BE2C (cell line): ENCODE measurements at regions not wholly inside any gene's neighbourhood (a gene's known extent, or its start where the extent isn't known, plus 50 kb on each side); places are given as distances from the start of the nearest gene placed in this dataset.
"Not testable (repeated sequence)": the region's sequence is repeated elsewhere in the genome, so short reads cannot be mapped to it uniquely, and the experiment has no call there.

Experiments
- DNase-seq: peaks from one replicate; pipeline ENCODE4 v3.0.0-alpha.2; 2020
- H3K27me3 ChIP-seq: fragments of 250-450 bp; sonication (Bioruptor Pico); 2 replicates; pipeline ENCODE4 v1.5.1; 2020; ENCODE audit warnings: mild to moderate bottlenecking
- H3K36me3 ChIP-seq: fragments of 250-450 bp; sonication (Bioruptor Pico); 2 replicates; pipeline ENCODE4 v1.5.1; 2020; ENCODE audit warnings: mild to moderate bottlenecking
- H3K4me1 ChIP-seq: fragments of 250-450 bp; sonication (Bioruptor Pico); 2 replicates; pipeline ENCODE4 v1.5.1; 2020
- H3K4me3 ChIP-seq: 2 replicates; pipeline ENCODE4 v1.5.1; 2011; ENCODE audit warnings: low read depth, low read length
- H3K9me3 ChIP-seq: fragments of 250-450 bp; sonication (Bioruptor Pico); 2 replicates; pipeline ENCODE4 v1.5.1; 2020
- CTCF ChIP-seq: IDR thresholded peaks from 2 replicates; pipeline ENCODE4 v1.5.1; 2012; ENCODE audit warnings: mild to moderate bottlenecking, low read depth, low read length

- Histone ChIP-seq H3K27me3 (no peaks in the 10 kb centered on the region), H3K36me3 (no peaks in the 10 kb centered on the region), H3K4me1 (no peaks in the 10 kb centered on the region), H3K4me3 (no peak overlapping the region), H3K9me3 (no peaks in the 10 kb centered on the region)
- TF ChIP-seq CTCF = no peak
- DNase-seq = no peak
Measured at GRCh38 chr2:107569496-107569895, 257.2 kb upstream of the RGPD4 start.

- Histone ChIP-seq H3K36me3 (no peaks in the 10 kb centered on the region), H3K4me1 (no peaks in the 10 kb centered on the region), H3K4me3 (no peak overlapping the region), H3K9me3 (no peaks in the 10 kb centered on the region), H3K27me3 (no peaks in the 10 kb centered on the region)
- TF ChIP-seq CTCF = no peak
- no peak for DNase-seq
Measured at GRCh38 chr2:107570876-107571275, 255.8 kb upstream of the RGPD4 start.

- not testable (repeated sequence) for H3K4me1 ChIP-seq, H3K27me3 ChIP-seq, H3K9me3 ChIP-seq, H3K36me3 ChIP-seq, H3K4me3 ChIP-seq
- TF ChIP-seq CTCF = peak; percentile 23; the same call in 1 of the 2 replicates
- DNase-seq = peak; percentile 31
Measured at GRCh38 chr2:107572890-107573289, 253.8 kb upstream of the RGPD4 start.

- no peak for DNase-seq
- no peaks in the 10 kb centered on the region for H3K27me3 ChIP-seq
- no peaks in the 10 kb centered on the region for H3K9me3 ChIP-seq
- TF ChIP-seq CTCF = no peak
- no peak overlapping the region for H3K4me3 ChIP-seq
- H3K4me1 ChIP-seq = no peaks in the 10 kb centered on the region
- no peaks in the 10 kb centered on the region for H3K36me3 ChIP-seq
Measured at GRCh38 chr2:107576991-107577390, 249.7 kb upstream of the RGPD4 start.

GRCh38 chr2:107582487-107582886 is 244.2 kb upstream of the RGPD4 start:
- H3K36me3 ChIP-seq = no peaks in the 10 kb centered on the region
- no peaks in the 10 kb centered on the region for H3K27me3 ChIP-seq
- TF ChIP-seq CTCF = no peak
- no peak for DNase-seq
- H3K4me3 ChIP-seq = no peak overlapping the region
- no peaks in the 10 kb centered on the region for H3K4me1 ChIP-seq
- H3K9me3 ChIP-seq = no peaks in the 10 kb centered on the region

- Histone ChIP-seq H3K36me3 (no peaks in the 10 kb centered on the region), H3K9me3 (no peaks in the 10 kb centered on the region), H3K4me3 (no peak overlapping the region), H3K4me1 (no peaks in the 10 kb centered on the region), H3K27me3 (no peaks in the 10 kb centered on the region)
- DNase-seq = no peak
- TF ChIP-seq CTCF = no peak
Measured at GRCh38 chr2:107584577-107584976, 242.1 kb upstream of the RGPD4 start.
